Endothelial cell of umbilical vein (primary cell): ENCODE measurements at regions not wholly inside any gene's neighbourhood (a gene's known extent, or its start where the extent isn't known, plus 50 kb on each side); places are given as distances from the start of the nearest gene placed in this dataset.

Source experiments
- BruUV-seq: library from RNA; stranded (reverse); fragments of 400-500 nt; replicated peaks from 2 replicates; lab custom pipeline; 2021; lab: Mats Ljungman, UMichigan
- CTCF ChIA-PET: fragments of 300-600, 350-600 bp; sonication (Branson Sonifier 250); formaldehyde crosslinking; loops from one replicate; lab custom pipeline; 2021; ENCODE audit warnings: antibody characterized with exemption, inconsistent platforms; lab: Charles Lee
- POLR2A ChIA-PET: fragments of 300-600, 350-600 bp; sonication (Branson Sonifier 250); formaldehyde crosslinking; loops from one replicate; lab custom pipeline; 2021; ENCODE audit warnings: antibody characterized with exemption, inconsistent platforms; lab: Charles Lee
- DNase-seq: peaks from one replicate; pipeline ENCODE4 v3.0.0-alpha.2; 2011; ENCODE audit warnings: low read depth, low spot score
- FAIRE-seq: peaks from 2 replicates; lab custom pipeline; 2011; peaks lifted over from hg19 to GRCh38; lab: Jason Lieb, UNC
- H2AFZ ChIP-seq: 2 replicates; pipeline ENCODE4 v1.6.0; 2012; ENCODE audit warnings: low read depth, low read length, control low read depth, inconsistent platforms
- H3K27ac ChIP-seq: 2 replicates; pipeline ENCODE4 v1.5.1; 2011; ENCODE audit warnings: low read depth, mild to moderate bottlenecking, control low read depth, low read length, moderate library complexity; ENCODE audit not compliant: insufficient read depth
- H3K27me3 ChIP-seq, 2 experiments: 2 replicates each; pipeline versions ENCODE4 v1.6.0 to v1.6.1; 2011; ENCODE audit warnings: low read length in 2 of 2, mixed read lengths in 1 of 2; ENCODE audit not compliant: control insufficient read depth in 2 of 2, insufficient read depth in 2 of 2
- H3K36me3 ChIP-seq, 2 experiments: 2 replicates in 1 of 2; 3 replicates in 1 of 2; pipeline ENCODE4 v1.5.1; 2011; ENCODE audit warnings: low read length in 2 of 2, mild to moderate bottlenecking in 1 of 2, moderate library complexity in 1 of 2; ENCODE audit not compliant: control insufficient read depth in 2 of 2, insufficient read depth in 2 of 2; ENCODE audit errors: extremely low read depth in 1 of 2
- H3K4me1 ChIP-seq: 3 replicates; pipeline ENCODE4 v1.5.1; 2011; ENCODE audit warnings: mild to moderate bottlenecking, low read length; ENCODE audit not compliant: control insufficient read depth, insufficient read depth; ENCODE audit errors: extremely low read depth
- H3K4me2 ChIP-seq: 2 replicates; pipeline ENCODE4 v1.6.1; 2011; ENCODE audit warnings: low read length, control low read depth, mixed read lengths; ENCODE audit not compliant: insufficient read depth
- H3K4me3 ChIP-seq, 3 experiments: fragments of 200-600 bp in 1 of 3; sonication (generic), shearing (Covaris generic) in 1 of 3; replicated peaks in 1 of 3; 2 replicates each; pipeline ENCODE4 v1.5.1; 2011 to 2016; ENCODE audit warnings: control low read depth in 3 of 3, low read length in 3 of 3, mild to moderate bottlenecking in 2 of 3, inconsistent platforms in 1 of 3, low read depth in 1 of 3, moderate library complexity in 1 of 3; ENCODE audit not compliant: insufficient read depth in 1 of 3
- H3K79me2 ChIP-seq: 2 replicates; pipeline ENCODE4 v1.6.0; 2012; ENCODE audit warnings: low read length, inconsistent platforms; ENCODE audit not compliant: control insufficient read depth, insufficient read depth
- H3K9ac ChIP-seq: replicated peaks from 2 replicates; pipeline ENCODE3; 2011; ENCODE audit warnings: low read length, control low read depth; ENCODE audit not compliant: insufficient read depth; ENCODE audit errors: extremely low read depth
- H3K9me1 ChIP-seq: replicated peaks from 3 replicates; pipeline ENCODE4 v1.6.0; 2011; ENCODE audit warnings: mild to moderate bottlenecking, low read length; ENCODE audit not compliant: control insufficient read depth, insufficient read depth; ENCODE audit errors: extremely low read depth
- H3K9me3 ChIP-seq: replicated peaks from 2 replicates; pipeline ENCODE4 v1.5.1; 2012; ENCODE audit warnings: low read length, inconsistent platforms; ENCODE audit not compliant: control insufficient read depth, insufficient read depth
- H4K20me1 ChIP-seq: replicated peaks from 2 replicates; pipeline ENCODE3; 2011; ENCODE audit warnings: mild to moderate bottlenecking, low read length; ENCODE audit not compliant: control insufficient read depth, insufficient read depth; ENCODE audit errors: extremely low read depth
- CTCF ChIP-seq, 2 donors: IDR thresholded peaks; 1 replicate in 1 of 2; 2 replicates in 1 of 2; pipeline ENCODE4 v1.5.1; 2011; ENCODE audit warnings: low read length in 2 of 2, mild to moderate bottlenecking in 2 of 2, moderate library complexity in 2 of 2, control low read depth in 1 of 2, inconsistent platforms in 1 of 2, low read depth in 1 of 2; ENCODE audit not compliant: insufficient read depth in 1 of 2; ENCODE audit errors: extremely low read depth in 1 of 2
- EZH2 ChIP-seq: IDR thresholded peaks from 2 replicates; pipeline ENCODE4 v1.6.1; 2012; ENCODE audit warnings: borderline replicate concordance, low read depth, mild to moderate bottlenecking, moderate library complexity, low read length, inconsistent platforms; ENCODE audit not compliant: severe bottlenecking
- FOS ChIP-seq: IDR thresholded peaks from 2 replicates; pipeline ENCODE4 v1.6.1; 2011; ENCODE audit warnings: mild to moderate bottlenecking, low read length, moderate library complexity, borderline replicate concordance; ENCODE audit not compliant: insufficient read depth
- GATA2 ChIP-seq: IDR thresholded peaks from 2 replicates; pipeline ENCODE4 v1.7.0; 2011; ENCODE audit warnings: low read depth, mild to moderate bottlenecking, moderate library complexity, mixed read lengths, low read length; ENCODE audit not compliant: insufficient read length, insufficient read depth
- JUN ChIP-seq: IDR thresholded peaks from 2 replicates; pipeline ENCODE4 v1.6.1; 2011; ENCODE audit warnings: borderline replicate concordance, low read depth; ENCODE audit not compliant: insufficient read length, insufficient read depth
- MAX ChIP-seq: IDR thresholded peaks from 2 replicates; pipeline ENCODE4 v1.6.1; 2011; ENCODE audit not compliant: insufficient read depth, insufficient read length
- MYC ChIP-seq: IDR thresholded peaks from one replicate; pipeline ENCODE4 v1.6.1; 2011; ENCODE audit warnings: mild to moderate bottlenecking, low read depth, low read length
- POLR2A ChIP-seq: IDR thresholded peaks from 2 replicates; pipeline ENCODE4 v1.6.1; 2012; ENCODE audit warnings: low read depth, mild to moderate bottlenecking, control low read depth, low read length
- POLR2AphosphoS5 ChIP-seq: IDR thresholded peaks from 2 replicates; pipeline ENCODE4 v1.6.1; 2012; ENCODE audit warnings: low read depth, mild to moderate bottlenecking, control low read depth, low read length, moderate library complexity; ENCODE audit not compliant: insufficient read depth
- dilution Hi-C: fragments of 300-500 bp; cut with MboI; formaldehyde crosslinking; loops from one replicate; pipeline ENCODE4 v1.15.0; 2019; ENCODE audit warnings: low sequenced_read_pairs; ENCODE audit not compliant: extremely low pct_ligation_motif_present
- intact Hi-C: fragments of 100-400 bp; cut with micrococcal nuclease; formaldehyde crosslinking; loops from one replicate; pipeline ENCODE4 v1.10.0; 2022

DNA sequence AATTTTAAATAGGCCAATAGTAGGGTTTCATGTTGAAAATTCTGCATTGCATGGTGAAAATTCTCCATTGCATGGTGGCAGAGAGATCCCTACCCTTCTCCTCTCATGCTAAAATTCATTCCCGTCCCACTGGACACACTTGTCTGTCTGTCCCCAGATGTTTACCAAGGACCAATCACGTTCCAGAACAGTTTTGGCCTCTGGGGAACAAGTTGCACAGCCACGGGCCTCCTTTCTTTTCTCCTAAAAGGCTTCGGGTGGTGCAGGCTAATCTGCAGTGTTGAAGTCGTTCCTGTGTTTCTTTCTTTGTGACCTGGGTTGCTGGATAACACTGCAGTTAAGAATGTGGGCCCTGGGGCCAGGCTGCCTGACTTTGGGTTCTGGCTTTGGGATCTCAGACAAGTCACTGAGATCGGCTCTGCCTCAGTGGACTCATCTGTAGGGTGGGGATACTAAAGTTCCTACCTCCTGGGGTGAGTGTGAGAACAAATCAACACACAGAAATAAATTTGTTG, 113.1 kb upstream of the FAM204A start:
- Histone ChIP-seq H3K4me1 (no peaks in the 10 kb centered on the region), H3K27me3 (no peaks in the 10 kb centered on the region), H3K9me1 (no peaks in the 10 kb centered on the region), H3K36me3 (no peaks in the 10 kb centered on the region), H3K9ac (no peak overlapping the region), H4K20me1 (no peaks in the 10 kb centered on the region), H3K9me3 (no peaks in the 10 kb centered on the region), H3K4me3 (no peak overlapping the region), H3K4me2 (no peak overlapping the region), H3K79me2 (no peaks in the 10 kb centered on the region), H3K27ac (no peak overlapping the region), H2AFZ (no peak overlapping the region)
- FAIRE-seq (no peak), DNase-seq (no peak)
- dilution Hi-C loops = no loop called here
- POLR2A ChIA-PET = no interaction called here
- BruUV-seq = no TSS peak
- CTCF ChIA-PET = no interaction called here
- intact Hi-C loops = no loop called here
- TF ChIP-seq POLR2AphosphoS5 = no peak
- no peak for TF ChIP-seq FOS

- ChIA-PET CTCF (no interaction called here), POLR2A (no interaction called here)
- Histone ChIP-seq H3K4me2 (no peak overlapping the region), H3K27ac (no peak overlapping the region), H3K9ac (no peak overlapping the region), H3K9me1 (no peaks in the 10 kb centered on the region), H3K79me2 (no peaks in the 10 kb centered on the region), H3K9me3 (no peaks in the 10 kb centered on the region), H3K36me3 (no peaks in the 10 kb centered on the region), H3K4me3 (no peak overlapping the region), H3K27me3 (no peaks in the 10 kb centered on the region), H4K20me1 (no peaks in the 10 kb centered on the region), H2AFZ (no peak overlapping the region), H3K4me1 (no peaks in the 10 kb centered on the region)
- dilution Hi-C loops (no loop called here), intact Hi-C loops (no loop called here)
- FAIRE-seq (no peak), DNase-seq (no peak)
- TF ChIP-seq FOS (no peak), JUN (no peak), MAX (no peak), POLR2A (no peak), CTCF (IDR thresholded peaks at IDR 0.05; ENCODE audit: extremely low read depth in 1 of 2, insufficient read depth in 1 of 2, low read depth in 1 of 2, low read length in 2 of 2) (no peak), GATA2 (no peak), MYC (no peak), EZH2 (no peak), POLR2AphosphoS5 (no peak)
- no TSS peak for BruUV-seq
These were observed 112.1 kb upstream of the FAM204A start for GRCh38 chr10:118454211-118454610.
